CD4-positive, alpha-beta memory T cell (primary cell): ENCODE measurements at regions not wholly inside any gene's neighbourhood (a gene's known extent, or its start where the extent isn't known, plus 50 kb on each side); places are given as distances from the start of the nearest gene placed in this dataset.

ENCODE experiments used
- CTCF ChIA-PET: fragments of 350-600 bp; sonication (Branson Sonifier 250); formaldehyde crosslinking; loops from one replicate; lab custom pipeline; 2021; ENCODE audit warnings: inconsistent platforms; ENCODE audit not compliant: partially characterized antibody; lab: Charles Lee
- POLR2A ChIA-PET: fragments of 350-600 bp; sonication (Branson Sonifier 250); formaldehyde crosslinking; loops from one replicate; lab custom pipeline; 2021; ENCODE audit not compliant: partially characterized antibody; lab: Charles Lee
- DNase-seq, 5 donors: peaks; one replicate each; pipeline versions ENCODE4 v3.0.0 to v3.0.0-alpha.2; 2020 to 2022; ENCODE audit warnings: mixed read lengths in 1 of 5
- H3K27ac ChIP-seq: one replicate; pipeline ENCODE4 v1.7.0; 2013; ENCODE audit warnings: low read depth, low read length
- H3K27me3 ChIP-seq: 2 replicates; pipeline ENCODE4 v1.7.0; 2013; ENCODE audit warnings: mild to moderate bottlenecking, low read length, moderate library complexity; ENCODE audit not compliant: insufficient read depth
- H3K36me3 ChIP-seq: 2 replicates; pipeline ENCODE4 v1.7.0; 2013; ENCODE audit warnings: mild to moderate bottlenecking, low read length, moderate library complexity; ENCODE audit not compliant: insufficient read depth
- H3K4me1 ChIP-seq: 2 replicates; pipeline ENCODE4 v1.7.0; 2013; ENCODE audit warnings: mild to moderate bottlenecking, low read length, moderate library complexity; ENCODE audit not compliant: insufficient read depth
- H3K4me3 ChIP-seq, 2 donors: one replicate each; pipeline ENCODE4 v1.7.0; 2013; ENCODE audit warnings: low read length in 2 of 2, mild to moderate bottlenecking in 1 of 2
- H3K9me3 ChIP-seq, 2 donors: one replicate each; pipeline ENCODE4 v1.7.0; 2013; ENCODE audit warnings: low read length in 2 of 2, control low read depth in 1 of 2; ENCODE audit not compliant: control insufficient read depth in 1 of 2
- H3K27ac Mint-ChIP-seq, 7 donors: one replicate each; pipeline ENCODE4 v1.8.0; 2020 to 2021; ENCODE audit warnings: mixed read lengths in 7 of 7, mild to moderate bottlenecking in 6 of 7, inconsistent platforms in 3 of 7, moderate library complexity in 3 of 7
- H3K27me3 Mint-ChIP-seq, 2 donors: one replicate each; pipeline ENCODE4 v1.8.0; 2020 to 2021; ENCODE audit warnings: mixed read lengths in 2 of 2
- H3K36me3 Mint-ChIP-seq, 2 donors: one replicate each; pipeline ENCODE4 v1.8.0; 2020 to 2021; ENCODE audit warnings: mixed read lengths in 2 of 2, inconsistent platforms in 1 of 2, mild to moderate bottlenecking in 1 of 2
- H3K4me1 Mint-ChIP-seq, 4 donors: one replicate each; pipeline ENCODE4 v1.8.0; 2020 to 2021; ENCODE audit warnings: mixed read lengths in 4 of 4, mild to moderate bottlenecking in 1 of 4
- H3K4me3 Mint-ChIP-seq, 8 donors: one replicate each; pipeline ENCODE4 v1.8.0; 2020 to 2021; ENCODE audit warnings: mixed read lengths in 8 of 8, mild to moderate bottlenecking in 7 of 8, moderate library complexity in 6 of 8, inconsistent platforms in 3 of 8
- H3K9me3 Mint-ChIP-seq, 8 donors: one replicate each; pipeline ENCODE4 v1.8.0; 2020 to 2021; ENCODE audit warnings: mixed read lengths in 8 of 8, mild to moderate bottlenecking in 5 of 8, inconsistent platforms in 3 of 8, moderate library complexity in 1 of 8
- intact Hi-C: fragments of 100-400 bp; cut with micrococcal nuclease; formaldehyde crosslinking; loops from one replicate; pipeline ENCODE4 v1.15.1; 2023

GRCh38 chr2:120921457-120921856 lies 185.8 kb downstream of the GLI2 start:
- no peaks in the 10 kb centered on the region for H3K4me1 ChIP-seq
- intact Hi-C loops = no loop called here
- no peaks in the 10 kb centered on the region for H3K27me3 ChIP-seq
- no peak overlapping the region for H3K4me3 ChIP-seq
- no peak overlapping the region for H3K27ac ChIP-seq
- H3K27me3 Mint-ChIP-seq = peaks cover 0 to 2% of the 10 kb centered on the region in 2 donors
- ChIA-PET POLR2A (no interaction called here), CTCF (no interaction called here)
- no peak overlapping the region for H3K27ac Mint-ChIP-seq
- H3K36me3 Mint-ChIP-seq = no peaks in the 10 kb centered on the region
- DNase-seq = no peak
- H3K36me3 ChIP-seq = no peaks in the 10 kb centered on the region
- H3K9me3 Mint-ChIP-seq = no peaks in the 10 kb centered on the region
- H3K9me3 ChIP-seq = no peaks in the 10 kb centered on the region
- no peak overlapping the region for H3K4me3 Mint-ChIP-seq
- H3K4me1 Mint-ChIP-seq = no peaks in the 10 kb centered on the region

GRCh38 chr2:120922571-120923332 lies 187.1 kb downstream of the GLI2 start:
- no peak for DNase-seq
- Mint-ChIP-seq H3K4me1 (no peaks in the 10 kb centered on the region), H3K27ac (no peak overlapping the region), H3K4me3 (no peak overlapping the region), H3K9me3 (peaks cover 0 to 1% (median 0%) of the 10 kb centered on the region in 8 donors), H3K36me3 (no peaks in the 10 kb centered on the region), H3K27me3 (peaks cover 0 to 2% of the 10 kb centered on the region in 2 donors)
- ChIA-PET POLR2A (no interaction called here), CTCF (no interaction called here)
- H3K9me3 ChIP-seq = no peaks in the 10 kb centered on the region
- no peak overlapping the region for H3K27ac ChIP-seq
- H3K4me1 ChIP-seq = no peaks in the 10 kb centered on the region
- no peak overlapping the region for H3K4me3 ChIP-seq
- H3K36me3 ChIP-seq = no peaks in the 10 kb centered on the region
- H3K27me3 ChIP-seq = no peaks in the 10 kb centered on the region
- intact Hi-C loops = no loop called here

GRCh38 chr2:120923426-120923825 lies 187.8 kb downstream of the GLI2 start:
- Mint-ChIP-seq H3K4me3 (no peak overlapping the region), H3K4me1 (no peaks in the 10 kb centered on the region), H3K27ac (no peak overlapping the region), H3K36me3 (no peaks in the 10 kb centered on the region), H3K27me3 (peaks cover 0 to 2% of the 10 kb centered on the region in 2 donors), H3K9me3 (peaks cover 0 to 1% (median 0%) of the 10 kb centered on the region in 8 donors)
- intact Hi-C loops = no loop called here
- CTCF ChIA-PET = no interaction called here
- no peak overlapping the region for H3K4me3 ChIP-seq
- H3K27me3 ChIP-seq = no peaks in the 10 kb centered on the region
- H3K4me1 ChIP-seq = no peaks in the 10 kb centered on the region
- DNase-seq = no peak
- H3K36me3 ChIP-seq = no peaks in the 10 kb centered on the region
- H3K27ac ChIP-seq = no peak overlapping the region
- POLR2A ChIA-PET = no interaction called here
- no peaks in the 10 kb centered on the region for H3K9me3 ChIP-seq

GRCh38 chr2:120924924-120925323 lies 189.3 kb downstream of the GLI2 start:
- Mint-ChIP-seq H3K4me1 (no peaks in the 10 kb centered on the region), H3K27me3 (peaks cover 0 to 2% of the 10 kb centered on the region in 2 donors), H3K4me3 (no peak overlapping the region), H3K27ac (no peak overlapping the region), H3K36me3 (no peaks in the 10 kb centered on the region), H3K9me3 (peaks cover 0 to 1% (median 0%) of the 10 kb centered on the region in 8 donors)
- no peaks in the 10 kb centered on the region for H3K27me3 ChIP-seq
- ChIA-PET POLR2A (no interaction called here), CTCF (no interaction called here)
- H3K4me1 ChIP-seq = no peaks in the 10 kb centered on the region
- no peak overlapping the region for H3K27ac ChIP-seq
- no peaks in the 10 kb centered on the region for H3K9me3 ChIP-seq
- intact Hi-C loops = no loop called here
- H3K36me3 ChIP-seq = no peaks in the 10 kb centered on the region
- no peak for DNase-seq
- H3K4me3 ChIP-seq = no peak overlapping the region

- Mint-ChIP-seq H3K9me3 (peaks cover 0 to 3% (median 0%) of the 10 kb centered on the region in 8 donors), H3K36me3 (no peaks in the 10 kb centered on the region), H3K27ac (no peak overlapping the region), H3K4me3 (no peak overlapping the region), H3K4me1 (no peaks in the 10 kb centered on the region), H3K27me3 (no peaks in the 10 kb centered on the region)
- Histone ChIP-seq H3K36me3 (no peaks in the 10 kb centered on the region), H3K4me1 (no peaks in the 10 kb centered on the region), H3K27ac (no peak overlapping the region), H3K27me3 (no peaks in the 10 kb centered on the region), H3K4me3 (no peak overlapping the region), H3K9me3 (no peaks in the 10 kb centered on the region)
- intact Hi-C loops = no loop called here
- ChIA-PET POLR2A (no interaction called here), CTCF (no interaction called here)
- no peak for DNase-seq
Measured at GRCh38 chr2:120926463-120927264, 191.0 kb downstream of the GLI2 start.

- no peaks in the 10 kb centered on the region for H3K36me3 ChIP-seq
- Mint-ChIP-seq H3K27ac (no peak overlapping the region), H3K4me1 (no peaks in the 10 kb centered on the region), H3K4me3 (no peak overlapping the region), H3K27me3 (no peaks in the 10 kb centered on the region), H3K9me3 (peaks cover 0 to 3% (median 0%) of the 10 kb centered on the region in 8 donors), H3K36me3 (no peaks in the 10 kb centered on the region)
- POLR2A ChIA-PET = no interaction called here
- H3K27ac ChIP-seq = no peak overlapping the region
- no peak overlapping the region for H3K4me3 ChIP-seq
- H3K27me3 ChIP-seq = no peaks in the 10 kb centered on the region
- CTCF ChIA-PET = no interaction called here
- no peaks in the 10 kb centered on the region for H3K9me3 ChIP-seq
- H3K4me1 ChIP-seq = no peaks in the 10 kb centered on the region
- no peak for DNase-seq
- intact Hi-C loops = no loop called here
Measured at GRCh38 chr2:120927265-120927628, 191.6 kb downstream of the GLI2 start.

GRCh38 chr2:120929829-120930228 lies 194.2 kb downstream of the GLI2 start:
- Mint-ChIP-seq H3K9me3 (peaks cover 0 to 3% (median 0%) of the 10 kb centered on the region in 8 donors), H3K4me1 (no peaks in the 10 kb centered on the region), H3K27ac (no peak overlapping the region), H3K4me3 (no peak overlapping the region), H3K27me3 (peaks cover 0 to 2% of the 10 kb centered on the region in 2 donors), H3K36me3 (no peaks in the 10 kb centered on the region)
- CTCF ChIA-PET = no interaction called here
- H3K9me3 ChIP-seq = no peaks in the 10 kb centered on the region
- no peak overlapping the region for H3K27ac ChIP-seq
- no peak for DNase-seq
- H3K36me3 ChIP-seq = no peaks in the 10 kb centered on the region
- POLR2A ChIA-PET = no interaction called here
- no peaks in the 10 kb centered on the region for H3K4me1 ChIP-seq
- no peak overlapping the region for H3K4me3 ChIP-seq
- no peaks in the 10 kb centered on the region for H3K27me3 ChIP-seq
- intact Hi-C loops = no loop called here
